ENCODE measurements at regions not wholly inside any gene's neighbourhood (a gene's known extent, or its start where the extent isn't known, plus 50 kb on each side); places are given as distances from the start of the nearest gene placed in this dataset.
A peak's percentile ranks its signal among the peaks of the same experiment; 100 is the strongest.
"Not testable (repeated sequence)": the region's sequence is repeated elsewhere in the genome, so short reads cannot be mapped to it uniquely, and the experiment has no call there.

GRCh38 chr16:85204242-85205010 lies 92.2 kb upstream of the CIBAR2 start:
- DNase-seq: no peak

- not testable (repeated sequence) for DNase-seq
These were observed 93.0 kb upstream of the CIBAR2 start for GRCh38 chr16:85205257-85205656.

- no peak for DNase-seq
These were observed 93.6 kb upstream of the CIBAR2 start for GRCh38 chr16:85205747-85206471.

- DNase-seq: peak; percentile 68
These were observed 94.4 kb upstream of the CIBAR2 start for GRCh38 chr16:85206472-85207356.

- DNase-seq: no peak
These were observed 95.2 kb upstream of the CIBAR2 start for GRCh38 chr16:85207357-85207921.

- DNase-seq: no peak
These were observed 95.9 kb upstream of the CIBAR2 start for GRCh38 chr16:85208181-85208580.

GRCh38 chr16:85208643-85209520 lies 96.6 kb upstream of the CIBAR2 start:
- no peak for DNase-seq

- DNase-seq: no peak
These were observed 97.4 kb upstream of the CIBAR2 start for GRCh38 chr16:85209526-85210121.

GRCh38 chr16:85210423-85211169 lies 98.3 kb upstream of the CIBAR2 start:
- DNase-seq: no peak

GRCh38 chr16:85211271-85211801 lies 99.1 kb upstream of the CIBAR2 start:
- no peak for DNase-seq

GRCh38 chr16:85213926-85214675 lies 101.8 kb upstream of the CIBAR2 start:
- no peak for DNase-seq

GRCh38 chr16:85215478-85216118 lies 103.3 kb upstream of the CIBAR2 start:
- no peak for DNase-seq

- DNase-seq: no peak
These were observed 104.5 kb upstream of the CIBAR2 start for GRCh38 chr16:85216522-85217375.

GRCh38 chr16:85220125-85220839 lies 108.0 kb upstream of the CIBAR2 start:
- DNase-seq: peak; percentile 96

GRCh38 chr16:85220964-85221731 lies 108.9 kb upstream of the CIBAR2 start:
- no peak for DNase-seq

GRCh38 chr16:85221771-85222154 lies 109.5 kb upstream of the CIBAR2 start:
- DNase-seq: no peak

Data from COR-L47 (cell line).